ENCODE measurements at regions not wholly inside any gene's neighbourhood (a gene's known extent, or its start where the extent isn't known, plus 50 kb on each side); places are given as distances from the start of the nearest gene placed in this dataset.

- TF ChIP-seq EZH2 (IDR thresholded peaks at IDR 0.05) (no peak), CTCF (IDR thresholded peaks at IDR 0.05) (no peak)
Measured at GRCh38 chr4:155600244-155600643, 66.4 kb upstream of the GUCY1A1 start.

All from neural progenitor cell (in vitro differentiated cells).